K562 (cell line): ENCODE measurements at regions not wholly inside any gene's neighbourhood (a gene's known extent, or its start where the extent isn't known, plus 50 kb on each side); places are given as distances from the start of the nearest gene placed in this dataset.

Source experiments
- ATF2 ChIP-seq: sonication (generic); formaldehyde crosslinking; IDR thresholded peaks from 2 replicates; pipeline ENCODE4 v1.8.1; 2022; ENCODE audit warnings: missing genetic modification reagents
- BACH1 ChIP-seq: fragments of 200-800 bp; sonication (Bioruptor generic); IDR thresholded peaks from 2 replicates; pipeline ENCODE4 v1.6.1; 2016; ENCODE audit warnings: missing genetic modification characterization, missing compliant biosample characterization
- CTCF ChIP-seq, 3 experiments: IDR thresholded peaks in 2 of 3; conservative IDR thresholded peaks in 1 of 3; 2 replicates each; pipeline ENCODE4 v1.5.1; 2011 to 2012; ENCODE audit warnings: low read length in 3 of 3, mild to moderate bottlenecking in 3 of 3, control low read depth in 2 of 3, improper control_type of control experiment in 1 of 3, inconsistent platforms in 1 of 3, low read depth in 1 of 3, mixed read lengths in 1 of 3, moderate library complexity in 1 of 3; ENCODE audit not compliant: insufficient read depth in 2 of 3
- ELF4 ChIP-seq: fragments of 450-650 bp; formaldehyde crosslinking; IDR thresholded peaks from 2 replicates; pipeline ENCODE4 v1.4.0; 2022; ENCODE audit warnings: missing genetic modification characterization
- NBN ChIP-seq: fragments of 450-650 bp; IDR thresholded peaks from 2 replicates; pipeline ENCODE4 v1.6.1; 2016; ENCODE audit warnings: low read depth, mild to moderate bottlenecking
- NFATC3 ChIP-seq: fragments of 450-650 bp; IDR thresholded peaks from 2 replicates; pipeline ENCODE4 v1.6.1; 2017; ENCODE audit warnings: mild to moderate bottlenecking
- SP1 ChIP-seq: sonication (generic); formaldehyde crosslinking; IDR thresholded peaks from 2 replicates; pipeline ENCODE4 v1.8.1; 2022; ENCODE audit warnings: mild to moderate bottlenecking, missing genetic modification reagents
- SRSF9 ChIP-seq: fragments of 200-400 bp; formaldehyde crosslinking; IDR thresholded peaks from 2 replicates; pipeline ENCODE4 v1.6.1; 2017; ENCODE audit warnings: low read depth, low read length, borderline replicate concordance
- ZHX1 ChIP-seq: fragments of 150-350 bp; conservative IDR thresholded peaks from 2 replicates; pipeline ENCODE4 v1.6.1; 2014; ENCODE audit warnings: low read length
- ZNF140 ChIP-seq: fragments of 250-450 bp; sonication (Bioruptor Pico); IDR thresholded peaks from 2 replicates; pipeline ENCODE4 v1.8.0; 2021; ENCODE audit warnings: moderate library complexity, mild to moderate bottlenecking, inconsistent platforms
- ZNF274 ChIP-seq: IDR thresholded peaks from 2 replicates; pipeline ENCODE4 v1.6.1; 2011; ENCODE audit warnings: low read depth, mild to moderate bottlenecking, low read length, moderate library complexity, borderline replicate concordance

GRCh38 chr5:81884871-81885270 is 87.0 kb upstream of the ATG10 start:
- TF ChIP-seq SRSF9: no peak
- TF ChIP-seq NBN: no peak
- no peak for TF ChIP-seq NFATC3
- no peak for TF ChIP-seq SP1 (CRISPR knock-in tag)
- no peak for TF ChIP-seq ZHX1
- TF ChIP-seq ZNF274: no peak
- TF ChIP-seq ZNF140 (CRISPR knock-in tag): no peak
- TF ChIP-seq CTCF (IDR thresholded peaks at IDR 0.05 in 2 of 3, conservative IDR thresholded peaks at IDR 0.05 in 1 of 3; ENCODE audit: insufficient read depth in 2 of 3, low read depth in 1 of 3, low read length in 3 of 3): no peak; a peak in 2 of 6 replicates
- no peak for TF ChIP-seq ATF2
- TF ChIP-seq ELF4 (CRISPR knock-in tag): no peak
- no peak for TF ChIP-seq BACH1
